ENCODE measurements at regions not wholly inside any gene's neighbourhood (a gene's known extent, or its start where the extent isn't known, plus 50 kb on each side); places are given as distances from the start of the nearest gene placed in this dataset.
"Not testable (repeated sequence)": the region's sequence is repeated elsewhere in the genome, so short reads cannot be mapped to it uniquely, and the experiment has no call there.

DNA sequence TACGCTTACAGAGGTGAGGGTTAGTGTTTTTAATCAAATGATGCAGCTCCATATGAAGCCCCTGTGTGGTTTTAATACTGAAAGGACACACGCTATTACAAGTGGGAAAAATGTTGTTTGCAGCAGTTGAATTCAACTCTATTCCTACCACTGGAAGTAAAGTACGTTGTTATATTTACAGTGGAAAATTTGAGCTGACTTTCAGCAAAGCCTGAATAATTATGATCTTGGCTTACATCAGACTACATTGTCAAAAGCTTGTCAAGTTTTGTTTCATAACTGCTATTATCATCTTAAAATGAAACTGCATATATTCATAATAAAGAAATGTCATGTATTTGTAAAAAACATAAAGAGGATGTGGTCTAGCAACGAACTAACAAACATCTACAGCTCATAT is 818.5 kb downstream of the SEMA5A start:
- H3K4me1 ChIP-seq (ENCODE audit: control insufficient read depth, insufficient read depth, low read length) = no peaks in the 10 kb centered on the region
- H3K36me3 ChIP-seq (ENCODE audit: control insufficient read depth, insufficient read depth, low read length) = no peaks in the 10 kb centered on the region
- no peaks in the 10 kb centered on the region for H3K27me3 ChIP-seq (ENCODE audit: control insufficient read depth, insufficient read depth, low read length)
- no peaks in the 10 kb centered on the region for H3K9me3 ChIP-seq (ENCODE audit: control insufficient read depth, insufficient read depth, low read length)
- DNase-seq (ENCODE audit: low read depth in 4 of 6, low spot score in 6 of 6) = no peak
- 80% methylated on average over 1 of the region's 4 CpGs for WGBS (ENCODE audit: insufficient coverage)
- H3K27ac ChIP-seq (ENCODE audit: low read depth, low read length) = no peak overlapping the region
- no peak overlapping the region for H3K4me3 ChIP-seq (ENCODE audit: low read depth, low read length)

DNA sequence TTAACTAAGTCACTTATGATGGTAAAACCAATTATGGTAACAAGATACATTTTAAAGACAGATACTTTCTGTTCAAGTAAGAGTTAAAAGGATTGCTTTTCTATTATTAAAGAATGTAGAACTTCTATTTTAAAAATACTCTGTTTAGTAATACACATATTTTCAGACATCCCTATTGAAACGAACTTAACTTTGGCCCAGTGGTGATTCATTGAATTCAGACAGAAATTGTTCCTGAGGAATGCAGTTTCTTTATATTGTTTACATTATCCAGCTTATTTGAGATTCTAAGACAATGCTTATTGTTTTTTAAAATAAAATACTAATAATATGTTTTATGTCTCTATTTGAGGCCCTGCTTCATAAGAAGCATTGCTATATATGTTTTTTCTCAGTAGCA is 816.4 kb downstream of the SEMA5A start:
- no peaks in the 10 kb centered on the region for H3K36me3 ChIP-seq (ENCODE audit: control insufficient read depth, insufficient read depth, low read length)
- no CpG with 5 or more reads among the region's 1 CpG for WGBS (ENCODE audit: insufficient coverage)

DNA sequence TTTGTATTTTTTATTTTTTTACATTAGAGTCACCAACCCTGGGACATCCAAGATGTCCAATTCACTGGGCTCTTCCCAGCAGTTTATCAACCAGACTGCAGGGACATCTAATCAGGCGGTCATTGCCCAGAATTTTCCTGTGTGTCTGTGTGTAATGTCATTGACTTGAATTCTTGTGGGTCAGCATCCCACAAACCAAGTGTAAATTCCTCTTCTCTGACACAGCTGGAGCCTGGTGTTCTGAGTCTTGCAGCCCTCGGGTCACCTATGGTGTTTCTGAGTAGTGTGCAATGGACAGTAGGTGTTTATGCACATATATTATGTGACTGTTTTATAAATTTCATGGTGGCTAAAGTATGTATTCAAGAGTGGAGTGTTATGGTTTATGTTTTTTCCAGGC is 815.7 kb downstream of the SEMA5A start:
- H3K36me3 ChIP-seq (ENCODE audit: control insufficient read depth, insufficient read depth, low read length) = no peaks in the 10 kb centered on the region
- no peak for DNase-seq (ENCODE audit: low read depth in 4 of 6, low spot score in 6 of 6)
- WGBS (ENCODE audit: insufficient coverage) = no CpG with 5 or more reads among the region's 2 CpGs
- no peaks in the 10 kb centered on the region for H3K4me1 ChIP-seq (ENCODE audit: control insufficient read depth, insufficient read depth, low read length)
- no peak overlapping the region for H3K27ac ChIP-seq (ENCODE audit: low read depth, low read length)
- H3K27me3 ChIP-seq (ENCODE audit: control insufficient read depth, insufficient read depth, low read length) = no peaks in the 10 kb centered on the region
- no peaks in the 10 kb centered on the region for H3K9me3 ChIP-seq (ENCODE audit: control insufficient read depth, insufficient read depth, low read length)
- no peak overlapping the region for H3K4me3 ChIP-seq (ENCODE audit: low read depth, low read length)

More for the DNA sequence above, 816.4 kb downstream of the SEMA5A start:
- Histone ChIP-seq H3K4me1 (ENCODE audit: control insufficient read depth, insufficient read depth, low read length) (no peaks in the 10 kb centered on the region), H3K27me3 (ENCODE audit: control insufficient read depth, insufficient read depth, low read length) (no peaks in the 10 kb centered on the region), H3K9me3 (ENCODE audit: control insufficient read depth, insufficient read depth, low read length) (no peaks in the 10 kb centered on the region), H3K27ac (ENCODE audit: low read depth, low read length) (no peak overlapping the region), H3K4me3 (ENCODE audit: low read depth, low read length) (no peak overlapping the region)
- DNase-seq (ENCODE audit: low read depth in 4 of 6, low spot score in 6 of 6) = no peak

DNA sequence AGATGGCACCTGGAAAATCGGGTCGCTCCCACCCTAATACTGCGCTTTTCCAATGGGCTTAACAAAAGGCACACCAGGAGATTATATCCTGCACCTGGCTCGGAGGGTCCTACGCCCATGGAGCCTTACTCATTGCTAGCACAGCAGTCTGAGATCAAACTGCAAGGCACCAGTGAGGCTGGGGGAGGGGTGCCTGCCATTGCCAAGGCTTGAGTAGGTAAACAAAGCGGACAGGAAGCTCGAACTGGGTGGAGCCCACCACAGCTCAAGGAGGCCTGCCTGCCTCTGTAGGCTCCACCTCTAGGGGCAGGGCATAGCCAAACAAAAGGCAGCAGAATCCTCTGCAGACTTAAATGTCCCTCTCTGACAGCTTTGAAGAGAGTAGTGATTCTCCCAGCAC is 814.8 kb downstream of the SEMA5A start:
- not testable (repeated sequence) for DNase-seq (ENCODE audit: low read depth in 4 of 6, low spot score in 6 of 6); H3K27me3 ChIP-seq (ENCODE audit: control insufficient read depth, insufficient read depth, low read length); H3K27ac ChIP-seq (ENCODE audit: low read depth, low read length); H3K4me3 ChIP-seq (ENCODE audit: low read depth, low read length); H3K4me1 ChIP-seq (ENCODE audit: control insufficient read depth, insufficient read depth, low read length); H3K36me3 ChIP-seq (ENCODE audit: control insufficient read depth, insufficient read depth, low read length); H3K9me3 ChIP-seq (ENCODE audit: control insufficient read depth, insufficient read depth, low read length)
- WGBS (ENCODE audit: insufficient coverage) = 93% methylated on average over 3 of the region's 7 CpGs

DNA sequence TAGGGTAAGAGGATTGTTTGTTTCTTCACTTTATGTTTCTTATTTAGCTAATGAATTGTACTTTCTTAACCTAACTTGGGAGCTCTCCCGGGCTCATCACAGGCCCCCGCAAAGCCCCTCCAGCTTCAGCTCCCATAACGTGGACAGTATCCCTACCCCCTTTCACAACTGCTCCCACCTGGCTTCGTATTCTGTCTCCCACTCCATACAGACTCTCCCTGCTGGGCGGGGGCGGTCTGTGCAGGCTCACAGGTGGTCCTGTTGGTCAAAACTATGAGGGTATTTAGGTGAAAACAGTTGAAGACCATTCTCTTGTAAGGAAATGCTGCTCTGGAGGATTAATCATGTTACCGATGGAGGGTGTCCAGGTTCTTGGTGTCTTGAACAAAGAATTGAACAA is 805.3 kb downstream of the SEMA5A start:
- H3K27ac ChIP-seq (ENCODE audit: low read depth, low read length) = no peak overlapping the region
- no peak overlapping the region for H3K4me3 ChIP-seq (ENCODE audit: low read depth, low read length)
- no peaks in the 10 kb centered on the region for H3K27me3 ChIP-seq (ENCODE audit: control insufficient read depth, insufficient read depth, low read length)
- H3K4me1 ChIP-seq (ENCODE audit: control insufficient read depth, insufficient read depth, low read length) = no peaks in the 10 kb centered on the region
- H3K9me3 ChIP-seq (ENCODE audit: control insufficient read depth, insufficient read depth, low read length) = no peaks in the 10 kb centered on the region
- H3K36me3 ChIP-seq (ENCODE audit: control insufficient read depth, insufficient read depth, low read length) = no peaks in the 10 kb centered on the region
- WGBS (ENCODE audit: insufficient coverage) = 80% methylated on average over 1 of the region's 7 CpGs
- DNase-seq (ENCODE audit: low read depth in 4 of 6, low spot score in 6 of 6) = no peak

DNA sequence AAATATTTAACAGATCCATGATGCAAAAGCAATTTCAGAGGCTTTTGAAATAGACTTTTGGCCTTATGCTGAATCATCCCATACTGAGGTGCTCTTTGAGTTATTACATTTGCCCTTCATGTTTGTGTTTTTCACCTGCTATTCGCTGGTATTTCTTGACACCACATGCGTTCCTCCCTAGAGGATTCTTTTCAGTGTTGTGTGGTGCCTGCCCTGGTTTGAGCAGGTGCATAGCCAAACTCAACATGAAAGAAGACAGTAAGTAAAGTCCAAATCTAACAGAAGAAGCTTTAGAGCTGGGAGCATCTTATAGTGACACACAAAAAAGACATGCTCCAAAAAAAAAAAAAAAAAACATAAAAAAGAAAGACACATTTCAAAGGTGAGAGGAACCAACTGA is 796.3 kb downstream of the SEMA5A start:
- no peak for DNase-seq (ENCODE audit: low read depth in 4 of 6, low spot score in 6 of 6)
- no peaks in the 10 kb centered on the region for H3K27me3 ChIP-seq (ENCODE audit: control insufficient read depth, insufficient read depth, low read length)
- no peaks in the 10 kb centered on the region for H3K9me3 ChIP-seq (ENCODE audit: control insufficient read depth, insufficient read depth, low read length)
- H3K4me3 ChIP-seq (ENCODE audit: low read depth, low read length) = no peak overlapping the region
- no peaks in the 10 kb centered on the region for H3K36me3 ChIP-seq (ENCODE audit: control insufficient read depth, insufficient read depth, low read length)
- no peaks in the 10 kb centered on the region for H3K4me1 ChIP-seq (ENCODE audit: control insufficient read depth, insufficient read depth, low read length)
- no peak overlapping the region for H3K27ac ChIP-seq (ENCODE audit: low read depth, low read length)
- 100% methylated on average over 1 of the region's 2 CpGs for WGBS (ENCODE audit: insufficient coverage)

DNA sequence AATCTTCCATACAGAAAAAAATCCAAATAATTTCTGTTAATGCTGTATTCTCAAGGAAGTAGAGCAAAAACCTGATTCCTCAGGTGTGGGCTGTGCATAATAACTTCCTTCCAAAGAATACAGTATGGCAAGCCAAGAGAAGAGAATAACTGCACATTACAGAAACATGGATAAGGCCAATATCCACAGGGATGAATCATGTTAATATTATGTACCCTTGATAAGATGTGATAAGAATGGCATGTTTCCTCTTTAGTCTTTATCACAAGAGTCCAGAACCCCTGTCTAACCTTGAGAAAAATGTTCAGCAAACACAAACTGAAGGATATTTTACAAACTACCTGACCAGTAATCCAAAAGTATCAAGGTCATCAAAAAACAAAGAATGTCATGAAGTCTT is 795.8 kb downstream of the SEMA5A start:
- Histone ChIP-seq H3K27ac (ENCODE audit: low read depth, low read length) (no peak overlapping the region), H3K4me1 (ENCODE audit: control insufficient read depth, insufficient read depth, low read length) (no peaks in the 10 kb centered on the region), H3K27me3 (ENCODE audit: control insufficient read depth, insufficient read depth, low read length) (no peaks in the 10 kb centered on the region), H3K4me3 (ENCODE audit: low read depth, low read length) (no peak overlapping the region), H3K9me3 (ENCODE audit: control insufficient read depth, insufficient read depth, low read length) (no peaks in the 10 kb centered on the region), H3K36me3 (ENCODE audit: control insufficient read depth, insufficient read depth, low read length) (no peaks in the 10 kb centered on the region)
- no peak for DNase-seq (ENCODE audit: low read depth in 4 of 6, low spot score in 6 of 6)

DNA sequence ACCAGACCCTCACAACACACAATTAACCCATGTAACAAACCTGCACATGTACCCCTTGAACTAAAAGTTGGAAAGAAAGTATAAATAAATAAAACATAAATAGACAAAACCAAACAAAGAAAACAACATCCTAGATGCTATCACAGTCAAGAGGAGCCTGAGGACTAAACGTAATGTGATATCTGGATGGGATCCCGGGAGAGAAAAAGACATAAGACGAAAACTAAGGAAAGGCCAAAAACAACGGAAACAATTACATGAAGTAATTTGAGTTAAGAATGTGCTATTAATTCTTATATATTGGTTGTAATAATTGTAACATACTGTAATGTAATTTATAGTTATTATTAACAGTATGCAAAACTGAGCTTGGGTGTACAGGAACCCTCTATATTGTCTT is 793.9 kb downstream of the SEMA5A start:
- H3K9me3 ChIP-seq (ENCODE audit: control insufficient read depth, insufficient read depth, low read length) = no peaks in the 10 kb centered on the region
- H3K27ac ChIP-seq (ENCODE audit: low read depth, low read length) = no peak overlapping the region
- H3K36me3 ChIP-seq (ENCODE audit: control insufficient read depth, insufficient read depth, low read length) = no peaks in the 10 kb centered on the region
- no CpG with 5 or more reads among the region's 4 CpGs for WGBS (ENCODE audit: insufficient coverage)
- no peaks in the 10 kb centered on the region for H3K4me1 ChIP-seq (ENCODE audit: control insufficient read depth, insufficient read depth, low read length)
- DNase-seq (ENCODE audit: low read depth in 4 of 6, low spot score in 6 of 6) = no peak
- no peaks in the 10 kb centered on the region for H3K27me3 ChIP-seq (ENCODE audit: control insufficient read depth, insufficient read depth, low read length)
- H3K4me3 ChIP-seq (ENCODE audit: low read depth, low read length) = no peak overlapping the region

DNA sequence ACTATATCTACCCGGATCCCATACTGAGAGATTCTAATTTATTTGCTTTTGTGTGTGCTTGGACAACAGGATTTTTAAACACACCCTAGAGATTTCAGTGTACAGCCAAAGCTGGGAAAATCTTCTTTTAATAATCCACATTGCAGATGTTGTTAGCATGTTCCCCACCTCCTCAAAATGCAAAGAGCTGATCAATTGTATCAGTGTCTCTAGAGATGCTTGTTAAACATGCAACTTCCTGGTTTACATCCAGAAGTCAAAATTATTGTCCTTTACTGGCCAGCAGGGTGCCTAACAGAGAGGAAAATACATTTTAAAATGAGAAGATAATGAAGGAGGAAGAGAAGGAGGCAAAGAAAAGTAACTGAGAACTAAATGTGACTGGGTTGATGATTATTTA is 793.3 kb downstream of the SEMA5A start:
- H3K4me3 ChIP-seq (ENCODE audit: low read depth, low read length) = no peak overlapping the region
- H3K27ac ChIP-seq (ENCODE audit: low read depth, low read length) = no peak overlapping the region
- H3K27me3 ChIP-seq (ENCODE audit: control insufficient read depth, insufficient read depth, low read length) = no peaks in the 10 kb centered on the region
- no peaks in the 10 kb centered on the region for H3K4me1 ChIP-seq (ENCODE audit: control insufficient read depth, insufficient read depth, low read length)
- no peak for DNase-seq (ENCODE audit: low read depth in 4 of 6, low spot score in 6 of 6)
- no CpG with 5 or more reads among the region's 1 CpG for WGBS (ENCODE audit: insufficient coverage)
- no peaks in the 10 kb centered on the region for H3K36me3 ChIP-seq (ENCODE audit: control insufficient read depth, insufficient read depth, low read length)
- no peaks in the 10 kb centered on the region for H3K9me3 ChIP-seq (ENCODE audit: control insufficient read depth, insufficient read depth, low read length)

DNA sequence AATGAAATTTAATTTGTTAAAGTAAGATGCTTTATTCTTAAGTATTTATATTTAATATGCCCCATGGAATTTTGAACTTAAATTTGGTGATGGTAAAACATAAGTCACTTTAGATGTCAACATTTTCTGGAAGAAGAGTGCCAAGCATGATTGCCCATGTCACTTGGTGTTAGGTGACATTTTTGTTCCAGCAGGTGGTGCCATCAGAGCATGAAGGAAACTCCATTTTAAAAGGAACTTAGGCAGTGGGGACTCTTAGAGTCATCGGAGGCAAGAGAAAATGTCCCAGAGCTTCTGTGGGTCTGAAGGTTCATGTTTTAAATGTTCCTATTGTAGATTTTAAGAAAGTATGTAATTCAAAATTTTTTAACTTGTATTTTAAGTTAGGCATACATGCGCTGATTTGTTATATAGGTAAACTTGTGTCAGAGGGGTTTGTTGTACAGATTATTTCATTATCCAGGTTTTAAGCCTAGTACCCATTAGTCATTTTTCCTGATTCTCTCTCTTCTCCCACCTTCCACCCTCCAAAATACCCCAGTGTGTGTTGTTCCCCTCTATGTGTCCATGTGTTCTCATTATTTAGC is 789.3 kb downstream of the SEMA5A start:
- Histone ChIP-seq H3K27ac (ENCODE audit: low read depth, low read length) (no peak overlapping the region), H3K9me3 (ENCODE audit: control insufficient read depth, insufficient read depth, low read length) (no peaks in the 10 kb centered on the region), H3K27me3 (ENCODE audit: control insufficient read depth, insufficient read depth, low read length) (no peaks in the 10 kb centered on the region), H3K4me1 (ENCODE audit: control insufficient read depth, insufficient read depth, low read length) (no peaks in the 10 kb centered on the region), H3K4me3 (ENCODE audit: low read depth, low read length) (no peak overlapping the region), H3K36me3 (ENCODE audit: control insufficient read depth, insufficient read depth, low read length) (no peaks in the 10 kb centered on the region)
- WGBS (ENCODE audit: insufficient coverage) = 20% methylated on average over 1 of the region's 2 CpGs
- DNase-seq (ENCODE audit: low read depth in 4 of 6, low spot score in 6 of 6) = peak in 4 of 6 donors; percentile 9 to 70 (median 50)

Measured in spinal cord (tissue), 9 donors.